Activated naive CD8-positive, alpha-beta T cell treated with anti-CD3 and anti-CD28 coated beads, Interleukin-2, amount 10 ng/mL, durations not matched to agents 7 days and 5 days (primary cell): ENCODE measurements at regions not wholly inside any gene's neighbourhood (a gene's known extent, or its start where the extent isn't known, plus 50 kb on each side); places are given as distances from the start of the nearest gene placed in this dataset.

Experiments
- ATAC-seq: fragments of 150-1000 bp; cut with Tn5 transposase; one replicate; pipeline ENCODE4 v1.10.0; 2021; ENCODE audit warnings: low read depth, moderate library complexity
- POLR2A ChIA-PET: fragments of 350-600 bp; sonication (Branson Sonifier 250); formaldehyde crosslinking; loops from one replicate; lab custom pipeline; 2021; ENCODE audit warnings: antibody characterized with exemption; lab: Charles Lee
- DNase-seq: peaks from one replicate; pipeline ENCODE4 v3.0.0; 2021
- H3K27ac Mint-ChIP-seq: one replicate; pipeline ENCODE4 v1.8.0; 2022; ENCODE audit warnings: mild to moderate bottlenecking, mixed read lengths
- H3K27me3 Mint-ChIP-seq: one replicate; pipeline ENCODE4 v1.8.0; 2022; ENCODE audit warnings: mild to moderate bottlenecking, moderate library complexity, mixed read lengths
- H3K36me3 Mint-ChIP-seq: one replicate; pipeline ENCODE4 v1.8.0; 2021; ENCODE audit warnings: mild to moderate bottlenecking, mixed read lengths
- H3K4me1 Mint-ChIP-seq: one replicate; pipeline ENCODE4 v1.8.0; 2021; ENCODE audit warnings: mixed read lengths
- H3K4me3 Mint-ChIP-seq: one replicate; pipeline ENCODE4 v1.8.0; 2022; ENCODE audit warnings: mild to moderate bottlenecking, moderate library complexity, mixed read lengths
- H3K9me3 Mint-ChIP-seq: one replicate; pipeline ENCODE4 v1.8.0; 2021; ENCODE audit warnings: mixed read lengths

- no peaks in the 10 kb centered on the region for H3K4me1 Mint-ChIP-seq
- H3K27ac Mint-ChIP-seq = no peak overlapping the region
- peaks cover 2% of the 10 kb centered on the region for H3K9me3 Mint-ChIP-seq
- ATAC-seq (no peak), DNase-seq (no peak)
- no peaks in the 10 kb centered on the region for H3K27me3 Mint-ChIP-seq
- POLR2A ChIA-PET = no interaction called here
- no peaks in the 10 kb centered on the region for H3K36me3 Mint-ChIP-seq
- H3K4me3 Mint-ChIP-seq = no peak overlapping the region
Observed at GRCh38 chr2:76639171-76639680, 883.0 kb downstream of the LRRTM4 start.

GRCh38 chr2:76633276-76633921, 888.8 kb downstream of the LRRTM4 start:
- Mint-ChIP-seq H3K27ac (no peak overlapping the region), H3K9me3 (no peaks in the 10 kb centered on the region), H3K27me3 (no peaks in the 10 kb centered on the region), H3K4me1 (no peaks in the 10 kb centered on the region), H3K4me3 (no peak overlapping the region), H3K36me3 (no peaks in the 10 kb centered on the region)
- DNase-seq (no peak), ATAC-seq (no peak)
- POLR2A ChIA-PET = no interaction called here

- POLR2A ChIA-PET = no interaction called here
- Mint-ChIP-seq H3K27ac (no peak overlapping the region), H3K36me3 (no peaks in the 10 kb centered on the region), H3K4me3 (no peak overlapping the region), H3K9me3 (peaks cover 3% of the 10 kb centered on the region), H3K4me1 (no peaks in the 10 kb centered on the region), H3K27me3 (no peaks in the 10 kb centered on the region)
- no peak for ATAC-seq
- DNase-seq = no peak
Observed at GRCh38 chr2:76625101-76625500, 897.1 kb downstream of the LRRTM4 start.

- no peaks in the 10 kb centered on the region for H3K27me3 Mint-ChIP-seq
- ATAC-seq (no peak), DNase-seq (no peak)
- no peak overlapping the region for H3K4me3 Mint-ChIP-seq
- H3K36me3 Mint-ChIP-seq = no peaks in the 10 kb centered on the region
- no peaks in the 10 kb centered on the region for H3K9me3 Mint-ChIP-seq
- H3K27ac Mint-ChIP-seq = no peak overlapping the region
- POLR2A ChIA-PET = no interaction called here
- H3K4me1 Mint-ChIP-seq = no peaks in the 10 kb centered on the region
Observed at GRCh38 chr2:76613330-76613729, 902.6 kb upstream of the GCFC2 start.

GRCh38 chr2:76612764-76613163, 902.0 kb upstream of the GCFC2 start:
- H3K27me3 Mint-ChIP-seq = no peaks in the 10 kb centered on the region
- ATAC-seq = no peak
- no peak overlapping the region for H3K4me3 Mint-ChIP-seq
- DNase-seq = no peak
- H3K27ac Mint-ChIP-seq = no peak overlapping the region
- POLR2A ChIA-PET = no interaction called here
- no peaks in the 10 kb centered on the region for H3K9me3 Mint-ChIP-seq
- H3K4me1 Mint-ChIP-seq = no peaks in the 10 kb centered on the region
- H3K36me3 Mint-ChIP-seq = no peaks in the 10 kb centered on the region

- no peak for ATAC-seq
Observed at GRCh38 chr2:76610451-76610850, 899.7 kb upstream of the GCFC2 start.

GRCh38 chr2:76599732-76600368, 889.1 kb upstream of the GCFC2 start:
- Mint-ChIP-seq H3K27ac (no peak overlapping the region), H3K36me3 (no peaks in the 10 kb centered on the region), H3K27me3 (no peaks in the 10 kb centered on the region), H3K9me3 (no peaks in the 10 kb centered on the region), H3K4me3 (no peak overlapping the region), H3K4me1 (no peaks in the 10 kb centered on the region)
- ATAC-seq (no peak), DNase-seq (no peak)
- POLR2A ChIA-PET = no interaction called here

More at GRCh38 chr2:76610451-76610850, 899.7 kb upstream of the GCFC2 start:
- POLR2A ChIA-PET = no interaction called here
- Mint-ChIP-seq H3K27ac (no peak overlapping the region), H3K4me3 (no peak overlapping the region), H3K9me3 (no peaks in the 10 kb centered on the region), H3K27me3 (no peaks in the 10 kb centered on the region), H3K36me3 (no peaks in the 10 kb centered on the region), H3K4me1 (no peaks in the 10 kb centered on the region)
- no peak for DNase-seq

GRCh38 chr2:76584474-76584873, 873.8 kb upstream of the GCFC2 start:
- no peak overlapping the region for H3K27ac Mint-ChIP-seq
- H3K4me1 Mint-ChIP-seq = no peaks in the 10 kb centered on the region
- H3K9me3 Mint-ChIP-seq = no peaks in the 10 kb centered on the region
- H3K4me3 Mint-ChIP-seq = no peak overlapping the region
- DNase-seq = no peak
- POLR2A ChIA-PET = no interaction called here
- no peak for ATAC-seq
- no peaks in the 10 kb centered on the region for H3K36me3 Mint-ChIP-seq
- no peaks in the 10 kb centered on the region for H3K27me3 Mint-ChIP-seq

- H3K27me3 Mint-ChIP-seq = no peaks in the 10 kb centered on the region
- no peaks in the 10 kb centered on the region for H3K36me3 Mint-ChIP-seq
- DNase-seq = no peak
- H3K4me3 Mint-ChIP-seq = no peak overlapping the region
- peaks cover 5% of the 10 kb centered on the region for H3K9me3 Mint-ChIP-seq
- ATAC-seq = no peak
- POLR2A ChIA-PET = no interaction called here
- H3K4me1 Mint-ChIP-seq = no peaks in the 10 kb centered on the region
- H3K27ac Mint-ChIP-seq = no peak overlapping the region
Observed at GRCh38 chr2:76579911-76580310, 869.2 kb upstream of the GCFC2 start.

- H3K36me3 Mint-ChIP-seq = no peaks in the 10 kb centered on the region
- no peaks in the 10 kb centered on the region for H3K27me3 Mint-ChIP-seq
- peaks cover 4% of the 10 kb centered on the region for H3K9me3 Mint-ChIP-seq
- DNase-seq = no peak
- H3K4me1 Mint-ChIP-seq = no peaks in the 10 kb centered on the region
- no peak overlapping the region for H3K27ac Mint-ChIP-seq
- ATAC-seq = no peak
- no peak overlapping the region for H3K4me3 Mint-ChIP-seq
- POLR2A ChIA-PET = no interaction called here
Observed at GRCh38 chr2:76572981-76573380, 862.3 kb upstream of the GCFC2 start.

GRCh38 chr2:76569819-76570218, 859.1 kb upstream of the GCFC2 start:
- H3K4me1 Mint-ChIP-seq = no peaks in the 10 kb centered on the region
- no peaks in the 10 kb centered on the region for H3K36me3 Mint-ChIP-seq
- POLR2A ChIA-PET = no interaction called here
- H3K4me3 Mint-ChIP-seq = no peak overlapping the region
- ATAC-seq (no peak), DNase-seq (no peak)
- no peak overlapping the region for H3K27ac Mint-ChIP-seq
- no peaks in the 10 kb centered on the region for H3K27me3 Mint-ChIP-seq
- no peaks in the 10 kb centered on the region for H3K9me3 Mint-ChIP-seq

- ATAC-seq (no peak), DNase-seq (no peak)
- H3K4me1 Mint-ChIP-seq = no peaks in the 10 kb centered on the region
- H3K4me3 Mint-ChIP-seq = no peak overlapping the region
- POLR2A ChIA-PET = no interaction called here
- H3K27me3 Mint-ChIP-seq = no peaks in the 10 kb centered on the region
- peaks cover 2% of the 10 kb centered on the region for H3K9me3 Mint-ChIP-seq
- no peak overlapping the region for H3K27ac Mint-ChIP-seq
- H3K36me3 Mint-ChIP-seq = no peaks in the 10 kb centered on the region
Observed at GRCh38 chr2:76567478-76567877, 856.8 kb upstream of the GCFC2 start.

- no peak for ATAC-seq
- no peaks in the 10 kb centered on the region for H3K27me3 Mint-ChIP-seq
- POLR2A ChIA-PET = no interaction called here
Observed at GRCh38 chr2:76564734-76565133, 854.0 kb upstream of the GCFC2 start.

GRCh38 chr2:76563730-76564129, 853.0 kb upstream of the GCFC2 start:
- ATAC-seq = no peak
- H3K4me1 Mint-ChIP-seq = no peaks in the 10 kb centered on the region
- no peaks in the 10 kb centered on the region for H3K27me3 Mint-ChIP-seq
- DNase-seq = no peak
- H3K36me3 Mint-ChIP-seq = no peaks in the 10 kb centered on the region
- H3K27ac Mint-ChIP-seq = no peak overlapping the region
- H3K9me3 Mint-ChIP-seq = peaks cover 2% of the 10 kb centered on the region
- no peak overlapping the region for H3K4me3 Mint-ChIP-seq
- POLR2A ChIA-PET = no interaction called here

More at GRCh38 chr2:76564734-76565133, 854.0 kb upstream of the GCFC2 start:
- H3K4me3 Mint-ChIP-seq = no peak overlapping the region
- no peak for DNase-seq
- H3K36me3 Mint-ChIP-seq = no peaks in the 10 kb centered on the region
- H3K4me1 Mint-ChIP-seq = no peaks in the 10 kb centered on the region
- H3K9me3 Mint-ChIP-seq = peaks cover 2% of the 10 kb centered on the region
- H3K27ac Mint-ChIP-seq = no peak overlapping the region
